WTC11 (cell line): ENCODE measurements at regions not wholly inside any gene's neighbourhood (a gene's known extent, or its start where the extent isn't known, plus 50 kb on each side); places are given as distances from the start of the nearest gene placed in this dataset.

Experiments used
- ATAC-seq: fragments of 200-7000 bp; cut with Tn5 transposase; 2 replicates; pipeline ENCODE4 v1.10.0; 2021; ENCODE audit warnings: mild to moderate bottlenecking, moderate library complexity
- CTCF ChIA-PET: fragments of 300-600 bp; sonication (Branson Sonifier 250); formaldehyde crosslinking; loops from one replicate; lab custom pipeline; 2021; ENCODE audit warnings: antibody characterized with exemption; lab: Charles Lee
- POLR2A ChIA-PET: fragments of 350-600 bp; sonication (Branson Sonifier 250); formaldehyde crosslinking; loops from one replicate; lab custom pipeline; 2021; ENCODE audit warnings: antibody characterized with exemption; lab: Charles Lee
- DNase-seq: peaks from one replicate; pipeline ENCODE4 v3.0.0; 2021; ENCODE audit warnings: low spot score
- H3K27ac Mint-ChIP-seq: 2 replicates; pipeline ENCODE4 v1.8.0; 2021; ENCODE audit warnings: mixed read lengths
- H3K27me3 Mint-ChIP-seq: 2 replicates; pipeline ENCODE4 v1.8.0; 2021; ENCODE audit warnings: low read depth, mild to moderate bottlenecking, moderate library complexity, mixed read lengths
- H3K36me3 Mint-ChIP-seq: 2 replicates; pipeline ENCODE4 v1.8.0; 2021; ENCODE audit warnings: mixed read lengths
- H3K4me1 Mint-ChIP-seq: 2 replicates; pipeline ENCODE4 v1.8.0; 2022; ENCODE audit warnings: mixed read lengths
- H3K4me3 Mint-ChIP-seq: 2 replicates; pipeline ENCODE4 v1.8.0; 2021; ENCODE audit warnings: mild to moderate bottlenecking, moderate library complexity, mixed read lengths
- H3K9me3 Mint-ChIP-seq: 2 replicates; pipeline ENCODE4 v1.8.0; 2021; ENCODE audit warnings: mixed read lengths
- ARID4B ChIP-seq: sonication (generic); formaldehyde crosslinking; IDR thresholded peaks from 2 replicates; pipeline ENCODE4 v1.8.0; 2023; ENCODE audit warnings: missing genetic modification reagents, mild to moderate bottlenecking, borderline replicate concordance
- ATF3 ChIP-seq: sonication (generic); formaldehyde crosslinking; conservative IDR thresholded peaks from 2 replicates; pipeline ENCODE4 v1.8.1; 2022; ENCODE audit warnings: mild to moderate bottlenecking, missing genetic modification reagents
- IRF2 ChIP-seq: sonication (generic); formaldehyde crosslinking; IDR thresholded peaks from 2 replicates; pipeline ENCODE4 v1.8.0; 2022; ENCODE audit warnings: low read depth, missing genetic modification reagents, borderline replicate concordance
- JAZF1 ChIP-seq: fragments of 250-450 bp; sonication (Bioruptor Pico); IDR thresholded peaks from 2 replicates; pipeline ENCODE4 v1.9.0; 2021; ENCODE audit warnings: moderate library complexity, mild to moderate bottlenecking, inconsistent platforms
- JUN ChIP-seq: sonication (generic); formaldehyde crosslinking; IDR thresholded peaks from 2 replicates; pipeline ENCODE4 v1.8.0; 2023; ENCODE audit warnings: mild to moderate bottlenecking, missing genetic modification reagents
- OVOL2 ChIP-seq: fragments of 250-450 bp; sonication (Bioruptor Pico); IDR thresholded peaks from 2 replicates; pipeline ENCODE4 v1.9.0; 2021; ENCODE audit warnings: mild to moderate bottlenecking, borderline replicate concordance
- RORB ChIP-seq: fragments of 250-450 bp; sonication (Bioruptor Pico); IDR thresholded peaks from 2 replicates; pipeline ENCODE4 v1.9.0; 2021; ENCODE audit warnings: mild to moderate bottlenecking
- STAT6 ChIP-seq: sonication (generic); formaldehyde crosslinking; conservative IDR thresholded peaks from 2 replicates; pipeline ENCODE4 v1.8.1; 2023; ENCODE audit warnings: mild to moderate bottlenecking, low read depth, missing genetic modification reagents, moderate library complexity
- USF1 ChIP-seq: sonication (generic); formaldehyde crosslinking; IDR thresholded peaks from 2 replicates; pipeline ENCODE4 v1.8.0; 2022; ENCODE audit warnings: mild to moderate bottlenecking, missing genetic modification reagents
- ZBTB43 ChIP-seq: sonication (generic); formaldehyde crosslinking; IDR thresholded peaks from 2 replicates; pipeline ENCODE4 v1.8.1; 2023; ENCODE audit warnings: mild to moderate bottlenecking, missing genetic modification reagents
- ZNF219 ChIP-seq: sonication (generic); formaldehyde crosslinking; IDR thresholded peaks from 2 replicates; pipeline ENCODE4 v1.8.0; 2023; ENCODE audit warnings: missing genetic modification reagents, mild to moderate bottlenecking, borderline replicate concordance
- ZNF232 ChIP-seq: sonication (generic); formaldehyde crosslinking; IDR thresholded peaks from 2 replicates; pipeline ENCODE4 v1.8.0; 2022; ENCODE audit warnings: mild to moderate bottlenecking, missing genetic modification reagents
- ZNF263 ChIP-seq: sonication (generic); formaldehyde crosslinking; IDR thresholded peaks from 2 replicates; pipeline ENCODE4 v1.8.1; 2022; ENCODE audit warnings: low read depth, mild to moderate bottlenecking, moderate library complexity, missing genetic modification reagents
- ZNF425 ChIP-seq: fragments of 250-450 bp; sonication (Bioruptor Pico); conservative IDR thresholded peaks from 2 replicates; pipeline ENCODE4 v1.9.0; 2021; ENCODE audit warnings: mild to moderate bottlenecking

- Mint-ChIP-seq H3K4me1 (no peaks in the 10 kb centered on the region; the same call in 1 of the 2 replicates), H3K4me3 (no peak overlapping the region), H3K9me3 (no peaks in the 10 kb centered on the region), H3K36me3 (no peaks in the 10 kb centered on the region), H3K27me3 (no peaks in the 10 kb centered on the region; the same call in 1 of the 2 replicates), H3K27ac (peak overlapping the region; percentile 31; the same call in 1 of the 2 replicates)
- ChIA-PET CTCF (no interaction called here), POLR2A (interaction anchor here (0.6 kb wide), 1 partner anchor 1838 kb away, joined by 3 read pairs; no protein-coding TSS in a partner anchor)
- ATAC-seq (no peak), DNase-seq (no peak)
- no peak for TF ChIP-seq OVOL2 (CRISPR knock-in tag)
- no peak for TF ChIP-seq ZBTB43 (CRISPR knock-in tag)
- TF ChIP-seq ZNF263 (CRISPR knock-in tag) = no peak
- no peak for TF ChIP-seq JAZF1 (CRISPR knock-in tag)
- no peak for TF ChIP-seq JUN
- TF ChIP-seq ATF3 (CRISPR knock-in tag) = no peak
- no peak for TF ChIP-seq USF1
- TF ChIP-seq ZNF219 = no peak
- no peak for TF ChIP-seq RORB (CRISPR knock-in tag)
- no peak for TF ChIP-seq IRF2
- TF ChIP-seq ZNF425 (CRISPR knock-in tag) = no peak
- TF ChIP-seq ZNF232 (CRISPR knock-in tag) = no peak
- TF ChIP-seq ARID4B (CRISPR knock-in tag) = no peak
- no peak for TF ChIP-seq STAT6 (CRISPR knock-in tag)
Measured at GRCh38 chr6:163986313-163986712, 571.8 kb downstream of the QKI start.
